ENCODE measurements at regions not wholly inside any gene's neighbourhood (a gene's known extent, or its start where the extent isn't known, plus 50 kb on each side); places are given as distances from the start of the nearest gene placed in this dataset.

GRCh38 chr18:37869051-37869450 is 303.5 kb upstream of the CELF4 start:
- H3K27me3 ChIP-seq (replicated peaks in 1 of 4; ENCODE audit: control insufficient read depth in 3 of 4, extremely low read depth in 1 of 4, insufficient read depth in 3 of 4, low read length in 3 of 4) = no peaks in the 10 kb centered on the region
- H3K9ac ChIP-seq (replicated peaks in 1 of 4; ENCODE audit: extremely low read depth in 1 of 4, low read depth in 3 of 4, low read length in 3 of 4) = no peak overlapping the region
- H3K4me2 ChIP-seq (ENCODE audit: insufficient read depth in 1 of 2, low read depth in 2 of 2, low read length in 2 of 2) = no peak overlapping the region
- no peaks in the 10 kb centered on the region for H3K79me1 ChIP-seq (ENCODE audit: low read depth, low read length)
- H4K91ac ChIP-seq (replicated peaks; ENCODE audit: insufficient read length, low read length) = no peak overlapping the region
- no peak overlapping the region for H3K56ac ChIP-seq (replicated peaks; ENCODE audit: insufficient read length, low read depth, low read length)
- H2BK120ac ChIP-seq (replicated peaks; ENCODE audit: low read depth, low read length) = no peak overlapping the region
- H3K9me3 ChIP-seq (ENCODE audit: insufficient read depth in 2 of 2, low read depth in 1 of 2, low read length in 1 of 2) = no peaks in the 10 kb centered on the region
- FAIRE-seq (no peak), DNase-seq (ENCODE audit: low read depth in 1 of 2, low spot score in 2 of 2) (no peak)
- no peak overlapping the region for H3K4ac ChIP-seq (replicated peaks; ENCODE audit: insufficient read length, low read depth, low read length)
- no peak overlapping the region for H2BK5ac ChIP-seq (ENCODE audit: low read depth, low read length)
- no peak overlapping the region for H3K23ac ChIP-seq (ENCODE audit: insufficient read length)
- H3K79me2 ChIP-seq (ENCODE audit: control insufficient read depth in 1 of 2, insufficient read depth in 2 of 2, low read length in 2 of 2) = no peaks in the 10 kb centered on the region
- H3K23me2 ChIP-seq (ENCODE audit: low read depth, low read length) = no peaks in the 10 kb centered on the region
- H3K4me1 ChIP-seq (replicated peaks in 1 of 4; ENCODE audit: control insufficient read depth in 3 of 4, insufficient read depth in 4 of 4, low read length in 3 of 4) = no peaks in the 10 kb centered on the region
- no peaks in the 10 kb centered on the region for H4K20me1 ChIP-seq (replicated peaks in 1 of 2; ENCODE audit: control insufficient read depth in 1 of 2, insufficient read depth in 2 of 2, low read length in 2 of 2)
- H3K4me3 ChIP-seq (ENCODE audit: extremely low read depth in 1 of 4, insufficient read depth in 2 of 4, low read depth in 3 of 4, low read length in 4 of 4) = no peak overlapping the region
- H2BK12ac ChIP-seq (ENCODE audit: low read depth, low read length) = no peak overlapping the region
- H3K27ac ChIP-seq (ENCODE audit: low read depth, low read length) = no peak overlapping the region
- CTCF ChIA-PET (ENCODE audit: partially characterized antibody) = interaction anchor here (0.5 to 1.1 kb wide), 2 partner anchors 89 to 660 kb away, joined by 3 read pairs; no protein-coding TSS in a partner anchor
- no peak overlapping the region for H3K18ac ChIP-seq (ENCODE audit: extremely low read depth, low read length)
- H3K36me3 ChIP-seq (ENCODE audit: control insufficient read depth in 2 of 4, insufficient read depth in 4 of 4, low read length in 3 of 4) = no peaks in the 10 kb centered on the region
- no peak overlapping the region for H2AFZ ChIP-seq (ENCODE audit: low read length)
- no peak overlapping the region for H4K8ac ChIP-seq (ENCODE audit: extremely low read depth, insufficient read depth, low read length)
- H2BK20ac ChIP-seq (ENCODE audit: low read length) = no peak overlapping the region
- no peak overlapping the region for H2BK15ac ChIP-seq (ENCODE audit: low read length)
- WGBS, 2 experiments (ENCODE audit: extremely low coverage in 1 of 2, insufficient coverage in 1 of 2, insufficient read length in 1 of 2, insufficient replicate concordance in 2 of 2, low coverage in 1 of 2, low lambda C conversion rate in 2 of 2, missing lambda C conversion rate in 1 of 2) = 89% methylated on average over 2 of the region's 2 CpGs; no CpG with 5 or more reads in 1 of the 2 experiments
- no peak overlapping the region for H2AK5ac ChIP-seq (ENCODE audit: low read depth, low read length)
- POLR2A ChIA-PET (ENCODE audit: partially characterized antibody) = no interaction called here
- no peak overlapping the region for H3K14ac ChIP-seq (ENCODE audit: insufficient read length)
- H4K5ac ChIP-seq (ENCODE audit: insufficient read length, low read depth, low read length) = no peak overlapping the region
- TF ChIP-seq SIRT6 (IDR thresholded peaks at IDR 0.05; ENCODE audit: low read length) (no peak), MAFK (IDR thresholded peaks at IDR 0.05; ENCODE audit: low read depth, low read length) (no peak), SRF (IDR thresholded peaks at IDR 0.05; ENCODE audit: low read depth, low read length) (no peak), ATF2 (IDR thresholded peaks at IDR 0.05; ENCODE audit: low read length) (no peak), TAF1 (IDR thresholded peaks at IDR 0.05; ENCODE audit: low read depth, low read length) (no peak), ATF3 (IDR thresholded peaks at IDR 0.05; ENCODE audit: insufficient read depth, low read depth, low read length) (no peak), EZH2 (IDR thresholded peaks at IDR 0.05; ENCODE audit: low read depth, low read length, severe bottlenecking) (no peak), SP2 (IDR thresholded peaks at IDR 0.05; ENCODE audit: low read length) (no peak), SP4 (IDR thresholded peaks at IDR 0.05; ENCODE audit: low read length) (no peak), CBX8 (IDR thresholded peaks at IDR 0.05; ENCODE audit: borderline replicate concordance, low read depth, low read length) (no peak), SAP30 (IDR thresholded peaks at IDR 0.05; ENCODE audit: insufficient read depth, insufficient replicate concordance, low read length) (no peak)

All from H1 (cell line).